ENCODE measurements at regions not wholly inside any gene's neighbourhood (a gene's known extent, or its start where the extent isn't known, plus 50 kb on each side); places are given as distances from the start of the nearest gene placed in this dataset.

GRCh38 chr4:10197952-10198351 lies 81.4 kb upstream of the WDR1 start:
- Histone ChIP-seq H3K4me1 (ENCODE audit: low read length) (no peaks in the 10 kb centered on the region), H3K27ac (ENCODE audit: low read length) (no peak overlapping the region), H4K20me1 (ENCODE audit: insufficient read depth, low read length) (no peaks in the 10 kb centered on the region), H2AFZ (ENCODE audit: low read length) (no peak overlapping the region), H3K36me3 (replicated peaks; ENCODE audit: insufficient read depth, low read length) (no peaks in the 10 kb centered on the region), H3K9me3 (replicated peaks; ENCODE audit: insufficient read depth, low read length) (no peaks in the 10 kb centered on the region), H3F3A (ENCODE audit: insufficient read depth, low read length) (no peaks in the 10 kb centered on the region), H3K9me2 (replicated peaks; ENCODE audit: insufficient read depth, low read length) (no peaks in the 10 kb centered on the region), H3K4me3 (ENCODE audit: low read length) (no peak overlapping the region), H3K79me2 (ENCODE audit: low read length) (no peaks in the 10 kb centered on the region), H3K27me3 (replicated peaks; ENCODE audit: insufficient read depth, low read length) (no peaks in the 10 kb centered on the region), H3K9ac (ENCODE audit: low read length) (no peak overlapping the region), H3K4me2 (ENCODE audit: low read depth, low read length) (no peak overlapping the region)
- TF ChIP-seq EZH2phosphoT487 (IDR thresholded peaks at IDR 0.05; ENCODE audit: low read length): no peak
- no peak for TF ChIP-seq EZH2 (optimal IDR thresholded peaks at IDR 0.05; ENCODE audit: low read depth, low read length)
- TF ChIP-seq, protein P1, sequence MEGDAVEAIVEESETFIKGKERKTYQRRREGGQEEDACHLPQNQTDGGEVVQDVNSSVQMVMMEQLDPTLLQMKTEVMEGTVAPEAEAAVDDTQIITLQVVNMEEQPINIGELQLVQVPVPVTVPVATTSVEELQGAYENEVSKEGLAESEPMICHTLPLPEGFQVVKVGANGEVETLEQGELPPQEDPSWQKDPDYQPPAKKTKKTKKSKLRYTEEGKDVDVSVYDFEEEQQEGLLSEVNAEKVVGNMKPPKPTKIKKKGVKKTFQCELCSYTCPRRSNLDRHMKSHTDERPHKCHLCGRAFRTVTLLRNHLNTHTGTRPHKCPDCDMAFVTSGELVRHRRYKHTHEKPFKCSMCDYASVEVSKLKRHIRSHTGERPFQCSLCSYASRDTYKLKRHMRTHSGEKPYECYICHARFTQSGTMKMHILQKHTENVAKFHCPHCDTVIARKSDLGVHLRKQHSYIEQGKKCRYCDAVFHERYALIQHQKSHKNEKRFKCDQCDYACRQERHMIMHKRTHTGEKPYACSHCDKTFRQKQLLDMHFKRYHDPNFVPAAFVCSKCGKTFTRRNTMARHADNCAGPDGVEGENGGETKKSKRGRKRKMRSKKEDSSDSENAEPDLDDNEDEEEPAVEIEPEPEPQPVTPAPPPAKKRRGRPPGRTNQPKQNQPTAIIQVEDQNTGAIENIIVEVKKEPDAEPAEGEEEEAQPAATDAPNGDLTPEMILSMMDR (IDR thresholded peaks at IDR 0.05; ENCODE audit: low read length): no peak
- DNase-seq: no peak

DNA sequence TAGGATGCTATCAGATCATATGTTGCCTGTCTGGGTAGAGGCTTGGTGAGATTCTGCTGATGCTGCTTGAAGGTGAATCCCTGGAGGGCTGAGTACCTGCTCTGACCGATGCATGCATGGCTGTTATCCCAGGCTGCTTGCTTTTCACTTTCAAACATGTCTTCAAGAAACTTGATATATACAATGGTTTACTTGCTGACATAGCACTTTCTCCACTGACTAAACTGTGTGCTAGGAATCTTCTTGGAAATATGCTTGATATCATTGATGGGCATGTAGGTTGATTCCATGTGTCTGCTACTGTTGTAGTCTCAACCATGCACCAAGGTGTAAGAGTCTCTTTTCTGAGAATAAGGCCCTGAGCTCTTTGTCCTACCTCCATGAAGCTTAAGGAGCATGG lies 79.6 kb upstream of the WDR1 start:
- DNase-seq: no peak
- TF ChIP-seq EZH2phosphoT487 (IDR thresholded peaks at IDR 0.05; ENCODE audit: low read length) (no peak), EZH2 (optimal IDR thresholded peaks at IDR 0.05; ENCODE audit: low read depth, low read length) (no peak)
- TF ChIP-seq, protein P1 (IDR thresholded peaks at IDR 0.05; ENCODE audit: low read length): no peak
- no peaks in the 10 kb centered on the region for H3K9me2 ChIP-seq (replicated peaks; ENCODE audit: insufficient read depth, low read length)
- H3K79me2 ChIP-seq (ENCODE audit: low read length): no peaks in the 10 kb centered on the region
- no peaks in the 10 kb centered on the region for H3K27me3 ChIP-seq (replicated peaks; ENCODE audit: insufficient read depth, low read length)
- H3K36me3 ChIP-seq (replicated peaks; ENCODE audit: insufficient read depth, low read length): no peaks in the 10 kb centered on the region
- H3K27ac ChIP-seq (ENCODE audit: low read length): no peak overlapping the region
- no peaks in the 10 kb centered on the region for H4K20me1 ChIP-seq (ENCODE audit: insufficient read depth, low read length)
- H3F3A ChIP-seq (ENCODE audit: insufficient read depth, low read length): no peaks in the 10 kb centered on the region
- no peaks in the 10 kb centered on the region for H3K9me3 ChIP-seq (replicated peaks; ENCODE audit: insufficient read depth, low read length)
- no peaks in the 10 kb centered on the region for H3K4me1 ChIP-seq (ENCODE audit: low read length)
- H3K9ac ChIP-seq (ENCODE audit: low read length): no peak overlapping the region
- no peak overlapping the region for H3K4me3 ChIP-seq (ENCODE audit: low read length)
- H3K4me2 ChIP-seq (ENCODE audit: low read depth, low read length): no peak overlapping the region
- no peak overlapping the region for H2AFZ ChIP-seq (ENCODE audit: low read length)

GRCh38 chr4:10192331-10192730 lies 75.7 kb upstream of the WDR1 start:
- Histone ChIP-seq H3K4me2 (ENCODE audit: low read depth, low read length) (no peak overlapping the region), H3K4me1 (ENCODE audit: low read length) (no peaks in the 10 kb centered on the region), H3K36me3 (replicated peaks; ENCODE audit: insufficient read depth, low read length) (no peaks in the 10 kb centered on the region), H2AFZ (ENCODE audit: low read length) (no peak overlapping the region), H3K4me3 (ENCODE audit: low read length) (no peak overlapping the region), H4K20me1 (ENCODE audit: insufficient read depth, low read length) (no peaks in the 10 kb centered on the region), H3K79me2 (ENCODE audit: low read length) (no peaks in the 10 kb centered on the region), H3K9me2 (replicated peaks; ENCODE audit: insufficient read depth, low read length) (no peaks in the 10 kb centered on the region), H3K9me3 (replicated peaks; ENCODE audit: insufficient read depth, low read length) (no peaks in the 10 kb centered on the region), H3K9ac (ENCODE audit: low read length) (no peak overlapping the region), H3F3A (ENCODE audit: insufficient read depth, low read length) (no peaks in the 10 kb centered on the region), H3K27ac (ENCODE audit: low read length) (no peak overlapping the region), H3K27me3 (replicated peaks; ENCODE audit: insufficient read depth, low read length) (no peaks in the 10 kb centered on the region)
- DNase-seq: no peak
- TF ChIP-seq EZH2 (optimal IDR thresholded peaks at IDR 0.05; ENCODE audit: low read depth, low read length): no peak
- TF ChIP-seq, protein P1 (IDR thresholded peaks at IDR 0.05; ENCODE audit: low read length): no peak
- no peak for TF ChIP-seq EZH2phosphoT487 (IDR thresholded peaks at IDR 0.05; ENCODE audit: low read length)
